ENCODE measurements at regions not wholly inside any gene's neighbourhood (a gene's known extent, or its start where the extent isn't known, plus 50 kb on each side); places are given as distances from the start of the nearest gene placed in this dataset.
A peak's percentile ranks its signal among the peaks of the same experiment; 100 is the strongest.

GRCh38 chr6:53744321-53744720, 50.5 kb upstream of the LRRC1 start:
- no peak for DNase-seq (ENCODE audit: low read depth)

DNA sequence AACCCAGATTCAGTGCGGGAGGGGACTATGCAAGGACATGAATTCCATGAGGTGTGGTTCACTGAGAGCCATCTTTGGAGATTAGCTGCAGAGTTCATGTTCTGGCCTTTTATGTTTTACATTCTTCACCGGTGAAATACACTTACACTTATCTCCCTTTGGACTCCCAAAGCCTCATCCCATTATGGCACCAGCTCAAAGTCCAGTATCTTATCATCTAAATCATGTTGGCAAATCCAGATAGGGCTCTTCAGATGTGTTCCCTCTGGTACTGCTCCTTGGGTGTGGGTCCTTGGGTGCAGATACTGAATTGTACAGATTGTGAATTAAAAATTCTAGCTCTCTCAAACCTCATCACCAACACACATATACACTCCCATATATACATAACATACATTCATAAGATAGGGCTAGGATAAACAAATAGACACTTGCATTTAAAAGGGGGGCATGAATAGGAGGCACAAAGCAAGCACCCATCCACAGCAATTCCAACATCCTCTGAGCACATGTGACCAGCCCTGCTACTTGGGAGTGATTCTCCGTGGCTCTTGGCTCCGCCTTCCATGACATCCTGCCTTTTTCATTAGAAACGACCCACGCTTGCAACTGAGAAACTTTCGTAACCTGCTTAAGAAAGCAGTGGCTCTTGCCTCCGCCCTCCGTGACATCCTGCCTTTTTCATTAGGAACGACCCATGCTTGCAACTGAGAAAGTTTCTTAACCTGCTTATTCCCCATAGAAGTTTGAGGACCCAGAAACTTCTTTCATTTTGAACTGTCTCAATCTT, 53.6 kb upstream of the LRRC1 start:
- DNase-seq (ENCODE audit: low read depth) = no peak

DNA sequence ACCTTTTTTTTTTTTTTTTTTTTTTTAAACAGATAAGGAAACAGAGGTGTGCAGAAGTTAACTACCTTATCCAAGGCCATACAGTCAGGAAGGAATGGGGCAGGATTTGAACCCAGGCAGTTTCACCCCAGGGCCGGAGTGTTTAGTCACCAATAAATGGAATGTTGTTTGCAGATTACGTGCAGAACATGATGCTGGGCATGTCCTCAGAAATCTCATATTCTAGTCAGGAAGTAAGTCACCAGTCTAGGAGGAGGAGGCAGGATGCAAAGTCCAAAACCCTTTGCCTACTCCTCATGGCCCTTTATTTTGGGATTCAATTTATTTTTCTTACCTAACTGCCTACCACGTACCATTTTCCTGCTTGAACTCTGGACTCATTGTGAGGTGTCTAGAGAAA, 57.1 kb upstream of the LRRC1 start:
- DNase-seq (ENCODE audit: low read depth) = peak; percentile 46

- no peak for DNase-seq (ENCODE audit: low read depth)
Measured at GRCh38 chr6:53735896-53736295, 58.9 kb upstream of the LRRC1 start.

DNA sequence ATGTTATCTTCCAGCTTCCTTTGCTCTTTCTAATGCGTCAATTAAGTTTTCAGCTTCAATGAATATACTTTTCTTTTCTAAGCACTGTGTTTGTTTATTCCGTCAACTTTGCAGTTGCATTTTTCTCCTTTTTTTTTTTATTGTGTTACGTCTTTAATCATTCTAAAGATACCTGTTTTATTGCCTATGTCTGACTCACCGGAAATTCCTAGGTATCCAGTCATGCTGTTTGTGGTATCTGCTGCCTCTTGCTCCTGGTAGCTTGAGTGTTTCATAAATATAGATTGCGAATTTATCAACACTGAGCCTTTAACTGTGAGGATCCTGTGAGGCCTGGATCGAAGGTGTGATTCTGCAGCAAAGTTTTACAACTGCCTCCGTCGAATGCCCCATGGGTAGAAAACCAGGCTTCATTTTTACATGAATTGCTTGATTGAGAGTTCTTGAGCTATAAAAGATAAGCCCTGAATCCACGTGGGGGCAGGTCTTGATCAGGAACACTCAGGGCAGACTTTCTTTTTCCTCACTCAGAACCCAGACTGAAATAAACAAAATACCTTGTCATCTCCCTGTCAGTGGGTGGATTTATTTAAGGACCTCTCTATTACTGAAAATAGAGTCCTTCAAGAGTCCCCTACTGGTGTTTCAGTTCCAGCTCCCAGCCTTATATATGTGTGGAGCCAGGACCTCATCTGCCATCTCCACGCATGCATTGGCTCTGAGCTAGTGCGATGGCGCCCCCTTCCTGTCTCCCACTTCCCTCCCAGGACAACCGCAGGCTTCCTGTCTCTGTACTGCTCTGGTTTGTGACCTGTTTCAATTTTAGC, 60.1 kb upstream of the LRRC1 start:
- DNase-seq (ENCODE audit: low read depth) = peak; percentile 97

- DNase-seq (ENCODE audit: low read depth) = no peak
Measured at GRCh38 chr6:53731866-53732636, 62.8 kb upstream of the LRRC1 start.

DNA sequence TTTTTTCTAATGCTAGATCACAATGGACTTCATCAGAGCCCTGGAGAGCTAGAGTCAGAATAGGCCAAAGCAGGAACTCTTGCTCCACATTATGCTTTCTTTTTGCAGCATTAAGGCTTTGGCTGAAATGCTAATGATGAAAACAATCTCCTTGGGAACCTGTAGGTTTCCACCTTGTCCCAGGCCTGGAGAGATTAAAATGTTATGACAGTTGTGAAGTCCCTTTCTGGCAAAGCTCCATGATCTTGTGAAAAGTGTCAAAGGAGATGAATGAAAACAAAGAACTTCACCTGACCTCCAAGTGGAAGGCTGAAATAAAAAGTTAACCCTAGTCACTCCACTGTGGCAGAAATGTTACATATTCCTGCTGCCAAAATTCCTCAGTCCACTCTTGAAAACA, 64.0 kb upstream of the LRRC1 start:
- DNase-seq (ENCODE audit: low read depth) = no peak

DNA sequence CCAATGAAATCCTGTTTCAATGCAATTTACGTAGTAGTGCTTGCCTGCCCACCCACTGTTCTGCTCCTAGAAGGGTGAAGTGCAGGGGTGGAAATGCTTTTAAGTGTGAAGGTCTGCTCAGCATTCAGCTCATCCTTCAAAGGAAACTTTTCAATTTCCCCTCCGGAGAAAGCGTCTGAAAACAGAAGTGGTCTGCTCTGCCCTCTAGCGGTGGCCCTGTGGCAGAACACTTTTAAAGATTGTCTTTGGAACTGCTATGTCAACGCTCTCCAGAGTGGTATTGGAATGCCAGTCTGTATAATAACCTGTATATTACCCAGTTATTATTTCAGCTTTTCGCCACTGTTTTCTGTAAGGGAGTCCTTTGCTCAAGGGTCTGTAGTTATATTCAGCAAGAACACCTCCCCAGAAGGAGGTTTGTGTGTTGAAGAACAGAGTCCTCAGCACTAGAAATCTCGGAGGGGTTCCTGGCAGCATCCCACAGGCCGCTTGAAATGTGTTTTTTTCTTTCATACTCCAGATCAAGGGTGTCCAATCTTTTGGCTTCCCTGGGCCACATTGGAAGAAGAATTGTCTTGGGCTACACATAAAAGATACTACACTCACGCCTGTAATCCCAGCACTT, 63.1 kb upstream of the KLHL31 start:
- peak; percentile 72 for DNase-seq (ENCODE audit: low read depth)

GRCh38 chr6:53727748-53728147, 62.2 kb upstream of the KLHL31 start:
- peak; percentile 45 for DNase-seq (ENCODE audit: low read depth)

GRCh38 chr6:53725791-53726575, 60.4 kb upstream of the KLHL31 start:
- DNase-seq (ENCODE audit: low read depth) = peak; percentile 76

GRCh38 chr6:53724501-53724900, 58.9 kb upstream of the KLHL31 start:
- no peak for DNase-seq (ENCODE audit: low read depth)

GRCh38 chr6:53723331-53723730, 57.8 kb upstream of the KLHL31 start:
- DNase-seq (ENCODE audit: low read depth) = no peak

DNA sequence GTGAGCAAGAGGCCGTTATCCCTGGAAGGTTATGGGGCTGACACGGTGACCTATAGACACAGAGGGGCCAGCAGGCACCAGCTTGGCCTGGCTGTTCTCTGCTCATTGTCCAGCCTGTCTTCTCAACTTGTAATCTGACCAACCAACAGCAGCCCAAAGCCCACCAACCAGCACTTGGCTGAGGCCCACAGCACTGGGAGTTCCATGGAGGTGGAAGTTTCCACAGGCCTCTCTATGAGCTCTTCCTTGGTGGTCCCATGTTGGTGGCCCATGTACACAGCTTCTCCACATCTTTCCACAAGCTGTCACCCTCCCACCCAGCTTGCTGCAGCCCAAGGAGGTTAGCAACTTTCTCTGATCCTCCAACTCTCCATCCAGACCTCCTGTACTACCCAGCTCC, 56.2 kb upstream of the KLHL31 start:
- DNase-seq (ENCODE audit: low read depth) = no peak

GRCh38 chr6:53718597-53719460, 53.3 kb upstream of the KLHL31 start:
- DNase-seq (ENCODE audit: low read depth) = peak; percentile 79

DNA sequence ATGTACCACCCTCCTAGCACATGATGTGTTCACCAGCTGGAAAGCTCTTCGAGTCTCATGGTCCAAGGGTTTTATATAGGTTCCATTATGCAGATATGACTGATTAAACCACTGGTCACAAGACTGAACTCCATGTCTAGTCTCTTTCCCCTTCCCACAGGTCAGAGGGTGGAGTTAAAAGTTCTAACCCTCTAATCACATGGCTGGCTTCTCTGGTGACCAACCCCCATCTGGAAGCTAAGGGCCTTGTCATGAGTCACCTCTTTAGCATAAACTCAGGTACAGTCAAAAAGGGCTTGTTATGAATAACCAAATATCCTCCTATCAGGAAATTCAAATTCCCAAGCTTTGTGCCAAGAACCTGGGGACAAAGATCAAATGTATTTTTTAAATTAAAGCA, 52.0 kb upstream of the KLHL31 start:
- peak; percentile 11 for DNase-seq (ENCODE audit: low read depth)

GRCh38 chr6:53715434-53715833, 49.9 kb upstream of the KLHL31 start:
- DNase-seq (ENCODE audit: low read depth) = no peak
